ENCODE measurements at regions not wholly inside any gene's neighbourhood (a gene's known extent, or its start where the extent isn't known, plus 50 kb on each side); places are given as distances from the start of the nearest gene placed in this dataset.

DNA sequence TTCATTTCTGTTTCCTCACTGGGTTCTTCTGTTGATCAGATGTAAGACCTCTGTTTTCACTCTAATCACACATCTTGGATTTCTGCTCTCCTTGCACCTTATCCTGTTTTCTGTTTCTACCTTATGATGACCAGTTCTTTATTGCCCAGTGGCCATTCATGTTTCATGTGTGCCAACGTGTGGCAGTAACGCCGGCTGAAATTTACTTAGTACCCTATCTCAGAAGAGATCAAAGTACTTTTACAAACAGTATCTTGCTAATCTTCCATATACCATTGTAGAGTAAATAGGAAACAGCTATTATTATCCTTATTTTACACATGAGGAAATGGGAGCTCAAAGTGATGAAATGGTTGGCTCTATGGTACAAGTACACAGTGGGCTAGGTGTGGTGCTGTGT, 74.0 kb downstream of the GATA3 start:
- DNase-seq (ENCODE audit: low read depth, low spot score) (no peak), FAIRE-seq (no peak)
- Histone ChIP-seq H2AFZ (ENCODE audit: low read depth, low read length) (no peak overlapping the region), H4K20me1 (replicated peaks; ENCODE audit: control insufficient read depth, extremely low read depth, insufficient read depth, low read length) (no peaks in the 10 kb centered on the region), H3K4me1 (ENCODE audit: control insufficient read depth, extremely low read depth, insufficient read depth, low read length) (no peaks in the 10 kb centered on the region), H3K27ac (ENCODE audit: insufficient read depth, low read depth, low read length) (no peak overlapping the region), H3K79me2 (ENCODE audit: control insufficient read depth, insufficient read depth, low read length) (no peaks in the 10 kb centered on the region), H3K9me3 (replicated peaks; ENCODE audit: control insufficient read depth, insufficient read depth, low read length) (no peaks in the 10 kb centered on the region), H3K9me1 (replicated peaks; ENCODE audit: control insufficient read depth, extremely low read depth, insufficient read depth, low read length) (no peaks in the 10 kb centered on the region), H3K9ac (replicated peaks; ENCODE audit: extremely low read depth, insufficient read depth, low read length) (no peak overlapping the region), H3K4me3 (replicated peaks in 1 of 3; ENCODE audit: insufficient read depth in 1 of 3, low read depth in 1 of 3, low read length in 3 of 3) (no peak overlapping the region), H3K36me3 (ENCODE audit: control insufficient read depth in 2 of 2, extremely low read depth in 1 of 2, insufficient read depth in 2 of 2, low read length in 2 of 2) (no peaks in the 10 kb centered on the region), H3K4me2 (ENCODE audit: insufficient read depth, low read length) (no peak overlapping the region), H3K27me3 (ENCODE audit: control insufficient read depth in 2 of 2, insufficient read depth in 2 of 2, low read length in 2 of 2) (peaks cover 3 to 5% of the 10 kb centered on the region in 2 experiments)
- intact Hi-C loops (cut with micrococcal nuclease) (no loop called here), dilution Hi-C loops (cut with MboI; ENCODE audit: extremely low pct_ligation_motif_present, low sequenced_read_pairs) (no loop called here)
- ChIA-PET POLR2A (no interaction called here), CTCF (interaction anchor here (0.8 kb wide), 1 partner anchor 10 kb away, joined by 3 read pairs; no protein-coding TSS in a partner anchor)
- BruUV-seq (replicated peaks): no TSS peak
- TF ChIP-seq, protein P1, sequence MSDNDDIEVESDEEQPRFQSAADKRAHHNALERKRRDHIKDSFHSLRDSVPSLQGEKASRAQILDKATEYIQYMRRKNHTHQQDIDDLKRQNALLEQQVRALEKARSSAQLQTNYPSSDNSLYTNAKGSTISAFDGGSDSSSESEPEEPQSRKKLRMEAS (IDR thresholded peaks at IDR 0.05; ENCODE audit: insufficient read depth, insufficient read length): no peak
- TF ChIP-seq GATA2 (IDR thresholded peaks at IDR 0.05; ENCODE audit: insufficient read depth, insufficient read length, low read depth, low read length) (no peak), POLR2A (IDR thresholded peaks at IDR 0.05; ENCODE audit: low read depth, low read length) (no peak), EZH2 (IDR thresholded peaks at IDR 0.05; ENCODE audit: borderline replicate concordance, low read depth, low read length, severe bottlenecking) (no peak), MYC (IDR thresholded peaks at IDR 0.05; ENCODE audit: low read depth, low read length) (no peak), JUN (IDR thresholded peaks at IDR 0.05; ENCODE audit: borderline replicate concordance, insufficient read depth, insufficient read length, low read depth) (no peak), POLR2AphosphoS5 (IDR thresholded peaks at IDR 0.05; ENCODE audit: insufficient read depth, low read depth, low read length) (no peak), FOS (IDR thresholded peaks at IDR 0.05; ENCODE audit: borderline replicate concordance, insufficient read depth, low read length) (no peak)
- TF ChIP-seq, protein P2, sequence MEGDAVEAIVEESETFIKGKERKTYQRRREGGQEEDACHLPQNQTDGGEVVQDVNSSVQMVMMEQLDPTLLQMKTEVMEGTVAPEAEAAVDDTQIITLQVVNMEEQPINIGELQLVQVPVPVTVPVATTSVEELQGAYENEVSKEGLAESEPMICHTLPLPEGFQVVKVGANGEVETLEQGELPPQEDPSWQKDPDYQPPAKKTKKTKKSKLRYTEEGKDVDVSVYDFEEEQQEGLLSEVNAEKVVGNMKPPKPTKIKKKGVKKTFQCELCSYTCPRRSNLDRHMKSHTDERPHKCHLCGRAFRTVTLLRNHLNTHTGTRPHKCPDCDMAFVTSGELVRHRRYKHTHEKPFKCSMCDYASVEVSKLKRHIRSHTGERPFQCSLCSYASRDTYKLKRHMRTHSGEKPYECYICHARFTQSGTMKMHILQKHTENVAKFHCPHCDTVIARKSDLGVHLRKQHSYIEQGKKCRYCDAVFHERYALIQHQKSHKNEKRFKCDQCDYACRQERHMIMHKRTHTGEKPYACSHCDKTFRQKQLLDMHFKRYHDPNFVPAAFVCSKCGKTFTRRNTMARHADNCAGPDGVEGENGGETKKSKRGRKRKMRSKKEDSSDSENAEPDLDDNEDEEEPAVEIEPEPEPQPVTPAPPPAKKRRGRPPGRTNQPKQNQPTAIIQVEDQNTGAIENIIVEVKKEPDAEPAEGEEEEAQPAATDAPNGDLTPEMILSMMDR (IDR thresholded peaks at IDR 0.05; ENCODE audit: extremely low read depth in 1 of 2, insufficient read depth in 1 of 2, low read depth in 1 of 2, low read length in 2 of 2): no peak

All from endothelial cell of umbilical vein (primary cell).